Right cardiac atrium (tissue), 5 donors: ENCODE measurements at regions not wholly inside any gene's neighbourhood (a gene's known extent, or its start where the extent isn't known, plus 50 kb on each side); places are given as distances from the start of the nearest gene placed in this dataset.

ENCODE experiments used
- ATAC-seq, 2 donors: fragments of 200-7000 bp; cut with Tn5 transposase; one replicate each; pipeline versions ENCODE4 v1.8.0 to v1.9.1; 2020; ENCODE audit warnings: moderate library complexity in 2 of 2, mild to moderate bottlenecking in 1 of 2
- DNase-seq, 3 donors: peaks; one replicate each; pipeline ENCODE4 v3.0.0-alpha.2; 2020
- H3K27ac ChIP-seq: one replicate; pipeline ENCODE4 v1.5.1; 2013; ENCODE audit warnings: mild to moderate bottlenecking, low read length, control low read depth, moderate library complexity
- H3K27me3 ChIP-seq: one replicate; pipeline ENCODE4 v1.6.1; 2013; ENCODE audit not compliant: control insufficient read depth, insufficient read depth
- H3K4me1 ChIP-seq: one replicate; pipeline ENCODE4 v1.6.1; 2013; ENCODE audit warnings: low read length; ENCODE audit not compliant: control insufficient read depth, insufficient read depth
- H3K4me3 ChIP-seq: one replicate; pipeline ENCODE4 v1.5.1; 2013; ENCODE audit warnings: low read length, control low read depth
- H3K9me3 ChIP-seq: one replicate; pipeline ENCODE4 v1.6.1; 2013; ENCODE audit warnings: low read length; ENCODE audit not compliant: control insufficient read depth
- WGBS: extraction: QIAGEN DNeasy Blood & Tissue Kit; methylation state at CpG from one replicate; pipeline ENCODE4 v1.1.7; 2013; 5-methylcytosine and 5-hydroxymethylcytosine counted together
- intact Hi-C, 4 donors: fragments of 100-400 bp; cut with DNase I; formaldehyde crosslinking; loops; one replicate each; pipeline versions ENCODE4 v1.11.0 to v1.14.0; 2022 to 2023
- donor health status: healthy with polysubstance abuse.
- donor health status: DM: no; HTN: yes; CAD: no.
- donor health status: DM: no; HTN: no; CAD: no.
- donor health status: DM: no; HTN: yes; CAD: no; lungs with severe emphysema.
- donor health status: DM: yes; HTN: yes; CAD: no.

- 45% methylated on average over 2 of the region's 2 CpGs for WGBS
- ATAC-seq (no peak), DNase-seq (no peak)
- Histone ChIP-seq H3K4me3 (no peak overlapping the region), H3K27ac (no peak overlapping the region), H3K27me3 (no peaks in the 10 kb centered on the region), H3K9me3 (no peaks in the 10 kb centered on the region), H3K4me1 (no peaks in the 10 kb centered on the region)
- intact Hi-C loops, result loop anchor here in 1 of 4 donors (10.0 kb wide), 1 partner anchor 59 kb away; no protein-coding TSS in a partner anchor
Measured at GRCh38 chr1:165053351-165053750, 303.2 kb downstream of the LMX1A start.

- no peaks in the 10 kb centered on the region for H3K4me1 ChIP-seq
- H3K9me3 ChIP-seq, result no peaks in the 10 kb centered on the region
- H3K27ac ChIP-seq, result no peak overlapping the region
- DNase-seq (no peak), ATAC-seq (no peak)
- H3K27me3 ChIP-seq, result no peaks in the 10 kb centered on the region
- 44% methylated on average over 4 of the region's 4 CpGs for WGBS
- intact Hi-C loops, result loop anchor here in 1 of 4 donors (10.0 kb wide), 1 partner anchor 58 kb away; no protein-coding TSS in a partner anchor
- no peak overlapping the region for H3K4me3 ChIP-seq
Measured at GRCh38 chr1:165052936-165053335, 303.6 kb downstream of the LMX1A start.

- 77% methylated on average over 4 of the region's 4 CpGs for WGBS
- intact Hi-C loops, result loop anchor here in 1 of 4 donors (10.0 kb wide), 1 partner anchor 58 kb away; no protein-coding TSS in a partner anchor
- Histone ChIP-seq H3K27ac (no peak overlapping the region), H3K9me3 (no peaks in the 10 kb centered on the region), H3K4me3 (no peak overlapping the region), H3K4me1 (no peaks in the 10 kb centered on the region), H3K27me3 (no peaks in the 10 kb centered on the region)
- DNase-seq (no peak), ATAC-seq (no peak)
Measured at GRCh38 chr1:165052431-165052830, 304.1 kb downstream of the LMX1A start.

- no peaks in the 10 kb centered on the region for H3K4me1 ChIP-seq
- no peak for ATAC-seq
- H3K27me3 ChIP-seq, result no peaks in the 10 kb centered on the region
- no peak for DNase-seq
- H3K27ac ChIP-seq, result no peak overlapping the region
- no peak overlapping the region for H3K4me3 ChIP-seq
- H3K9me3 ChIP-seq, result no peaks in the 10 kb centered on the region
- WGBS, result 84% methylated on average over 5 of the region's 5 CpGs
- intact Hi-C loops, result loop anchor here in 1 of 4 donors (10.0 kb wide), 1 partner anchor 55 kb away; no protein-coding TSS in a partner anchor
Measured at GRCh38 chr1:165050246-165050645, 306.3 kb downstream of the LMX1A start.

- H3K27ac ChIP-seq, result no peak overlapping the region
- ATAC-seq, result no peak
- H3K4me3 ChIP-seq, result no peak overlapping the region
- no peaks in the 10 kb centered on the region for H3K4me1 ChIP-seq
- WGBS, result 36% methylated on average over 10 of the region's 10 CpGs
- intact Hi-C loops, result no loop called here
- H3K27me3 ChIP-seq, result no peaks in the 10 kb centered on the region
- no peak for DNase-seq
- H3K9me3 ChIP-seq, result no peaks in the 10 kb centered on the region
Measured at GRCh38 chr1:165047994-165048393, 308.5 kb downstream of the LMX1A start.

- DNase-seq (no peak), ATAC-seq (no peak)
- Histone ChIP-seq H3K9me3 (no peaks in the 10 kb centered on the region), H3K27ac (no peak overlapping the region), H3K27me3 (no peaks in the 10 kb centered on the region), H3K4me3 (no peak overlapping the region), H3K4me1 (no peaks in the 10 kb centered on the region)
- WGBS, result 85% methylated on average over 4 of the region's 4 CpGs
- intact Hi-C loops, result no loop called here
Measured at GRCh38 chr1:165045902-165046301, 310.6 kb downstream of the LMX1A start.

GRCh38 chr1:165040641-165041040, 315.9 kb downstream of the LMX1A start:
- Histone ChIP-seq H3K9me3 (no peaks in the 10 kb centered on the region), H3K27me3 (no peaks in the 10 kb centered on the region), H3K27ac (no peak overlapping the region), H3K4me3 (no peak overlapping the region), H3K4me1 (no peaks in the 10 kb centered on the region)
- ATAC-seq (no peak), DNase-seq (no peak)
- intact Hi-C loops, result no loop called here
- 74% methylated on average over 1 of the region's 1 CpG for WGBS

- no peaks in the 10 kb centered on the region for H3K4me1 ChIP-seq
- ATAC-seq (no peak), DNase-seq (no peak)
- H3K27ac ChIP-seq, result no peak overlapping the region
- no peaks in the 10 kb centered on the region for H3K27me3 ChIP-seq
- no peaks in the 10 kb centered on the region for H3K9me3 ChIP-seq
- intact Hi-C loops, result no loop called here
- no peak overlapping the region for H3K4me3 ChIP-seq
- 71% methylated on average over 3 of the region's 3 CpGs for WGBS
Measured at GRCh38 chr1:165039996-165040395, 316.5 kb downstream of the LMX1A start.

GRCh38 chr1:165036403-165036802, 320.1 kb downstream of the LMX1A start:
- no peak for DNase-seq
- WGBS, result 86% methylated on average over 6 of the region's 6 CpGs
- no peak overlapping the region for H3K4me3 ChIP-seq
- no peak overlapping the region for H3K27ac ChIP-seq
- intact Hi-C loops, result no loop called here
- H3K9me3 ChIP-seq, result no peaks in the 10 kb centered on the region
- H3K4me1 ChIP-seq, result no peaks in the 10 kb centered on the region
- H3K27me3 ChIP-seq, result no peaks in the 10 kb centered on the region
- ATAC-seq, result no peak

- WGBS, result 75% methylated on average over 3 of the region's 3 CpGs
- no peak for ATAC-seq
- Histone ChIP-seq H3K4me3 (no peak overlapping the region), H3K4me1 (no peaks in the 10 kb centered on the region), H3K27me3 (no peaks in the 10 kb centered on the region), H3K9me3 (no peaks in the 10 kb centered on the region), H3K27ac (no peak overlapping the region)
- intact Hi-C loops, result no loop called here
- no peak for DNase-seq
Measured at GRCh38 chr1:165034136-165034809, 322.2 kb downstream of the LMX1A start.

- no peak for DNase-seq
- H3K4me1 ChIP-seq, result no peaks in the 10 kb centered on the region
- no peaks in the 10 kb centered on the region for H3K9me3 ChIP-seq
- no peak overlapping the region for H3K27ac ChIP-seq
- ATAC-seq, result no peak
- no peak overlapping the region for H3K4me3 ChIP-seq
- intact Hi-C loops, result no loop called here
- H3K27me3 ChIP-seq, result no peaks in the 10 kb centered on the region
- 87% methylated on average over 2 of the region's 2 CpGs for WGBS
Measured at GRCh38 chr1:165031001-165031400, 325.5 kb downstream of the LMX1A start.

- H3K9me3 ChIP-seq, result peaks cover 2% of the 10 kb centered on the region
- over 99% methylated on average over 2 of the region's 2 CpGs for WGBS
- H3K4me1 ChIP-seq, result no peaks in the 10 kb centered on the region
- ATAC-seq (no peak), DNase-seq (no peak)
- H3K27me3 ChIP-seq, result no peaks in the 10 kb centered on the region
- H3K4me3 ChIP-seq, result no peak overlapping the region
- intact Hi-C loops, result no loop called here
- no peak overlapping the region for H3K27ac ChIP-seq
Measured at GRCh38 chr1:165025805-165026204, 330.7 kb downstream of the LMX1A start.
